ENCODE measurements at regions not wholly inside any gene's neighbourhood (a gene's known extent, or its start where the extent isn't known, plus 50 kb on each side); places are given as distances from the start of the nearest gene placed in this dataset.

- H3K9me3 Mint-ChIP-seq (ENCODE audit: unreplicated experiment): peaks cover 2% of the 10 kb centered on the region
- TF ChIP-seq CTCF (IDR thresholded peaks at IDR 0.05; ENCODE audit: partially characterized antibody, unreplicated experiment): no peak
- H3K27me3 Mint-ChIP-seq (ENCODE audit: unreplicated experiment): no peaks in the 10 kb centered on the region
- peaks cover 4% of the 10 kb centered on the region for H3K4me1 Mint-ChIP-seq (ENCODE audit: low read depth, unreplicated experiment)
- H3K4me3 Mint-ChIP-seq (ENCODE audit: unreplicated experiment): no peak overlapping the region
- H3K27ac Mint-ChIP-seq (ENCODE audit: unreplicated experiment): no peak overlapping the region
- DNase-seq: peak; percentile 23
- no peaks in the 10 kb centered on the region for H3K36me3 Mint-ChIP-seq (ENCODE audit: unreplicated experiment)
Measured at GRCh38 chr5:58076483-58077257, 383.2 kb downstream of the PLK2 start.

- Mint-ChIP-seq H3K27me3 (ENCODE audit: unreplicated experiment) (no peaks in the 10 kb centered on the region), H3K27ac (ENCODE audit: unreplicated experiment) (no peak overlapping the region), H3K4me1 (ENCODE audit: low read depth, unreplicated experiment) (peaks cover 4% of the 10 kb centered on the region), H3K9me3 (ENCODE audit: unreplicated experiment) (peaks cover 2% of the 10 kb centered on the region), H3K36me3 (ENCODE audit: unreplicated experiment) (no peaks in the 10 kb centered on the region), H3K4me3 (ENCODE audit: unreplicated experiment) (no peak overlapping the region)
- no peak for DNase-seq
- no peak for TF ChIP-seq CTCF (IDR thresholded peaks at IDR 0.05; ENCODE audit: partially characterized antibody, unreplicated experiment)
Measured at GRCh38 chr5:58075907-58076306, 384.0 kb downstream of the PLK2 start.

- TF ChIP-seq CTCF (IDR thresholded peaks at IDR 0.05; ENCODE audit: partially characterized antibody, unreplicated experiment): no peak
- no peak for DNase-seq
- Mint-ChIP-seq H3K4me1 (ENCODE audit: low read depth, unreplicated experiment) (peaks cover 4% of the 10 kb centered on the region), H3K27ac (ENCODE audit: unreplicated experiment) (no peak overlapping the region), H3K36me3 (ENCODE audit: unreplicated experiment) (no peaks in the 10 kb centered on the region), H3K4me3 (ENCODE audit: unreplicated experiment) (no peak overlapping the region), H3K27me3 (ENCODE audit: unreplicated experiment) (no peaks in the 10 kb centered on the region), H3K9me3 (ENCODE audit: unreplicated experiment) (peaks cover 2% of the 10 kb centered on the region)
Measured at GRCh38 chr5:58074717-58075116, 385.2 kb downstream of the PLK2 start.

GRCh38 chr5:58074222-58074621 is 385.7 kb downstream of the PLK2 start:
- TF ChIP-seq CTCF (IDR thresholded peaks at IDR 0.05; ENCODE audit: partially characterized antibody, unreplicated experiment): no peak
- no peak for DNase-seq

GRCh38 chr5:58073243-58073642 is 386.6 kb downstream of the PLK2 start:
- no peaks in the 10 kb centered on the region for H3K36me3 Mint-ChIP-seq (ENCODE audit: unreplicated experiment)
- H3K27ac Mint-ChIP-seq (ENCODE audit: unreplicated experiment): no peak overlapping the region
- no peak for TF ChIP-seq CTCF (IDR thresholded peaks at IDR 0.05; ENCODE audit: partially characterized antibody, unreplicated experiment)

More at GRCh38 chr5:58074222-58074621, 385.7 kb downstream of the PLK2 start:
- no peak overlapping the region for H3K27ac Mint-ChIP-seq (ENCODE audit: unreplicated experiment)
- peaks cover 2% of the 10 kb centered on the region for H3K9me3 Mint-ChIP-seq (ENCODE audit: unreplicated experiment)
- H3K27me3 Mint-ChIP-seq (ENCODE audit: unreplicated experiment): no peaks in the 10 kb centered on the region
- no peak overlapping the region for H3K4me3 Mint-ChIP-seq (ENCODE audit: unreplicated experiment)
- H3K4me1 Mint-ChIP-seq (ENCODE audit: low read depth, unreplicated experiment): peaks cover 4% of the 10 kb centered on the region
- no peaks in the 10 kb centered on the region for H3K36me3 Mint-ChIP-seq (ENCODE audit: unreplicated experiment)

More at GRCh38 chr5:58073243-58073642, 386.6 kb downstream of the PLK2 start:
- H3K9me3 Mint-ChIP-seq (ENCODE audit: unreplicated experiment): peaks cover 2% of the 10 kb centered on the region
- no peaks in the 10 kb centered on the region for H3K27me3 Mint-ChIP-seq (ENCODE audit: unreplicated experiment)
- H3K4me1 Mint-ChIP-seq (ENCODE audit: low read depth, unreplicated experiment): peaks cover 4% of the 10 kb centered on the region
- H3K4me3 Mint-ChIP-seq (ENCODE audit: unreplicated experiment): no peak overlapping the region
- no peak for DNase-seq
